Urinary bladder (tissue), 3 donors: ENCODE measurements at regions not wholly inside any gene's neighbourhood (a gene's known extent, or its start where the extent isn't known, plus 50 kb on each side); places are given as distances from the start of the nearest gene placed in this dataset.

ENCODE experiments used
- DNase-seq: peaks from one replicate; pipeline ENCODE4 v3.0.0-alpha.2; 2015; ENCODE audit errors: extremely low spot score
- H3K27ac ChIP-seq: one replicate; pipeline ENCODE4 v1.5.1; 2013; ENCODE audit warnings: low read depth, mild to moderate bottlenecking, moderate library complexity
- H3K36me3 ChIP-seq: one replicate; pipeline ENCODE4 v1.6.1; 2013; ENCODE audit warnings: mild to moderate bottlenecking, moderate library complexity; ENCODE audit not compliant: insufficient read depth
- H3K4me1 ChIP-seq: one replicate; pipeline ENCODE4 v1.6.1; 2013; ENCODE audit warnings: mild to moderate bottlenecking, moderate library complexity; ENCODE audit not compliant: insufficient read depth
- H3K4me3 ChIP-seq: one replicate; pipeline ENCODE4 v1.5.1; 2013; ENCODE audit warnings: low read depth, low read length
- WGBS: extraction: QIAGEN DNeasy Blood & Tissue Kit; methylation state at CpG from one replicate; pipeline ENCODE4 v1.1.7; 2013; 5-methylcytosine and 5-hydroxymethylcytosine counted together
- donor health status: healthy with polysubstance abuse.
- donor health status: healthy.

- WGBS = 60% methylated on average over 1 of the region's 1 CpG
- Histone ChIP-seq H3K36me3 (no peaks in the 10 kb centered on the region), H3K4me1 (no peaks in the 10 kb centered on the region), H3K27ac (no peak overlapping the region), H3K4me3 (no peak overlapping the region)
- no peak for DNase-seq
Observed at GRCh38 chr6:121896363-121896762, 460.9 kb downstream of the GJA1 start.

- no peak overlapping the region for H3K27ac ChIP-seq
- no peak overlapping the region for H3K4me3 ChIP-seq
- DNase-seq = no peak
- 57% methylated on average over 3 of the region's 3 CpGs for WGBS
- no peaks in the 10 kb centered on the region for H3K36me3 ChIP-seq
- H3K4me1 ChIP-seq = no peaks in the 10 kb centered on the region
Observed at GRCh38 chr6:121896771-121897170, 461.3 kb downstream of the GJA1 start.

GRCh38 chr6:121897337-121897760 is 461.9 kb downstream of the GJA1 start:
- no peaks in the 10 kb centered on the region for H3K4me1 ChIP-seq
- H3K27ac ChIP-seq = no peak overlapping the region
- 95% methylated on average over 1 of the region's 1 CpG for WGBS
- no peaks in the 10 kb centered on the region for H3K36me3 ChIP-seq
- no peak overlapping the region for H3K4me3 ChIP-seq
- peak; percentile 20 for DNase-seq

- no peak for DNase-seq
- Histone ChIP-seq H3K27ac (no peak overlapping the region), H3K4me3 (no peak overlapping the region), H3K36me3 (no peaks in the 10 kb centered on the region), H3K4me1 (no peaks in the 10 kb centered on the region)
Observed at GRCh38 chr6:121901432-121901831, 466.0 kb downstream of the GJA1 start.

GRCh38 chr6:121904559-121904958 is 469.1 kb downstream of the GJA1 start:
- H3K27ac ChIP-seq = no peak overlapping the region
- no peaks in the 10 kb centered on the region for H3K36me3 ChIP-seq
- H3K4me1 ChIP-seq = no peaks in the 10 kb centered on the region
- DNase-seq = no peak
- 42% methylated on average over 4 of the region's 4 CpGs for WGBS
- no peak overlapping the region for H3K4me3 ChIP-seq

- Histone ChIP-seq H3K4me3 (no peak overlapping the region), H3K27ac (no peak overlapping the region), H3K4me1 (no peaks in the 10 kb centered on the region), H3K36me3 (no peaks in the 10 kb centered on the region)
- DNase-seq = no peak
- WGBS = 81% methylated on average over 1 of the region's 1 CpG
Observed at GRCh38 chr6:121912905-121913304, 477.5 kb downstream of the GJA1 start.

- Histone ChIP-seq H3K4me1 (no peaks in the 10 kb centered on the region), H3K36me3 (no peaks in the 10 kb centered on the region), H3K4me3 (no peak overlapping the region), H3K27ac (no peak overlapping the region)
- WGBS = 97% methylated on average over 3 of the region's 3 CpGs
- no peak for DNase-seq
Observed at GRCh38 chr6:121917263-121917829, 481.9 kb downstream of the GJA1 start.

- no peak for DNase-seq
- Histone ChIP-seq H3K4me3 (no peak overlapping the region), H3K4me1 (no peaks in the 10 kb centered on the region), H3K36me3 (no peaks in the 10 kb centered on the region), H3K27ac (no peak overlapping the region)
- WGBS = 94% methylated on average over 1 of the region's 1 CpG
Observed at GRCh38 chr6:121917834-121918559, 481.5 kb upstream of the HSF2 start.

GRCh38 chr6:121920616-121921015 is 478.8 kb upstream of the HSF2 start:
- Histone ChIP-seq H3K4me1 (no peaks in the 10 kb centered on the region), H3K4me3 (no peak overlapping the region), H3K27ac (no peak overlapping the region), H3K36me3 (no peaks in the 10 kb centered on the region)
- no peak for DNase-seq
- 93% methylated on average over 6 of the region's 6 CpGs for WGBS

- Histone ChIP-seq H3K4me3 (no peak overlapping the region), H3K36me3 (no peaks in the 10 kb centered on the region), H3K4me1 (no peaks in the 10 kb centered on the region), H3K27ac (no peak overlapping the region)
- WGBS = 84% methylated on average over 1 of the region's 1 CpG
- DNase-seq = no peak
Observed at GRCh38 chr6:121925024-121925423, 474.4 kb upstream of the HSF2 start.

- WGBS = 73% methylated on average over 3 of the region's 3 CpGs
- no peak for DNase-seq
Observed at GRCh38 chr6:121925534-121926255, 473.8 kb upstream of the HSF2 start.

GRCh38 chr6:121929301-121929700 is 470.2 kb upstream of the HSF2 start:
- no peak for DNase-seq
- no peaks in the 10 kb centered on the region for H3K4me1 ChIP-seq
- H3K36me3 ChIP-seq = no peaks in the 10 kb centered on the region
- no peak overlapping the region for H3K27ac ChIP-seq
- WGBS = 72% methylated on average over 1 of the region's 1 CpG
- no peak overlapping the region for H3K4me3 ChIP-seq

More at GRCh38 chr6:121925534-121926255, 473.8 kb upstream of the HSF2 start:
- Histone ChIP-seq H3K4me1 (no peaks in the 10 kb centered on the region), H3K4me3 (no peak overlapping the region), H3K27ac (no peak overlapping the region), H3K36me3 (no peaks in the 10 kb centered on the region)

- WGBS = 46% methylated on average over 13 of the region's 13 CpGs
- Histone ChIP-seq H3K4me1 (no peaks in the 10 kb centered on the region), H3K4me3 (no peak overlapping the region), H3K27ac (no peak overlapping the region), H3K36me3 (no peaks in the 10 kb centered on the region)
- DNase-seq = peak; percentile 15
Observed at GRCh38 chr6:121932076-121932991, 467.1 kb upstream of the HSF2 start.
